ENCODE measurements at regions not wholly inside any gene's neighbourhood (a gene's known extent, or its start where the extent isn't known, plus 50 kb on each side); places are given as distances from the start of the nearest gene placed in this dataset.

DNA sequence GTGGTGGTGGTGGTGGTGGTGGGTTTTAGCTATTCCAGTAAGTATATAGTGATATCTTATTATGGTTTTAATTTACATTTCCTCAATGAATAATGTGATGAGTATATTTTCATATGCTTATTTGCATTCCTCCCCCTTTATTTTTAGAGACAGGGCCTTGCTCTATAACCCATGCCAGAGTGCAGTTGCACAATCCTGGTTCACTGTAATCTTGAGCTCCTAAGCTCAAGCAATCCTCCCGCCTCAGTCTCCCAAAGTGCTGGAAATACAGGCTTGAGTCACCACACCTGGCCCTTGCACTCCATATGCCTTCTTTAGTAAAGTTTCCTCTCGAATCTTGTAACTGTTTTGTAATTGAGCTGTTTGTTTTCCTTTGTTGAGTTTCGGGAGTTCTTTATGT lies 577.7 kb upstream of the AUTS2 start:
- Histone ChIP-seq H3K36me3 (ENCODE audit: control insufficient read depth in 2 of 4, insufficient read depth in 4 of 4, low read length in 3 of 4) (no peaks in the 10 kb centered on the region), H3K4me1 (replicated peaks in 1 of 4; ENCODE audit: control insufficient read depth in 3 of 4, insufficient read depth in 4 of 4, low read length in 3 of 4) (no peaks in the 10 kb centered on the region), H2BK12ac (ENCODE audit: low read depth, low read length) (no peak overlapping the region), H3K27me3 (replicated peaks in 1 of 4; ENCODE audit: control insufficient read depth in 3 of 4, extremely low read depth in 1 of 4, insufficient read depth in 3 of 4, low read length in 3 of 4) (no peaks in the 10 kb centered on the region), H3K14ac (ENCODE audit: insufficient read length) (no peak overlapping the region), H4K91ac (replicated peaks; ENCODE audit: insufficient read length, low read length) (no peak overlapping the region), H3K79me1 (ENCODE audit: low read depth, low read length) (no peaks in the 10 kb centered on the region), H3K9me3 (ENCODE audit: insufficient read depth in 2 of 2, low read depth in 1 of 2, low read length in 1 of 2) (peaks cover 7 to 14% of the 10 kb centered on the region in 2 experiments), H3K4me2 (ENCODE audit: insufficient read depth in 1 of 2, low read depth in 2 of 2, low read length in 2 of 2) (no peak overlapping the region), H3K27ac (ENCODE audit: low read depth, low read length) (no peak overlapping the region), H3K4me3 (ENCODE audit: extremely low read depth in 1 of 4, insufficient read depth in 2 of 4, low read depth in 3 of 4, low read length in 4 of 4) (no peak overlapping the region), H3K79me2 (ENCODE audit: control insufficient read depth in 1 of 2, insufficient read depth in 2 of 2, low read length in 2 of 2) (no peaks in the 10 kb centered on the region), H3K23ac (ENCODE audit: insufficient read length) (no peak overlapping the region), H3K4ac (replicated peaks; ENCODE audit: insufficient read length, low read depth, low read length) (no peak overlapping the region), H2BK15ac (ENCODE audit: low read length) (no peak overlapping the region), H3K9ac (replicated peaks in 1 of 4; ENCODE audit: extremely low read depth in 1 of 4, low read depth in 3 of 4, low read length in 3 of 4) (no peak overlapping the region), H2BK120ac (replicated peaks; ENCODE audit: low read depth, low read length) (no peak overlapping the region), H2BK20ac (ENCODE audit: low read length) (no peak overlapping the region), H3K23me2 (ENCODE audit: low read depth, low read length) (no peaks in the 10 kb centered on the region; the same call in 1 of the 2 replicates), H4K5ac (ENCODE audit: insufficient read length, low read depth, low read length) (no peak overlapping the region), H3K56ac (replicated peaks; ENCODE audit: insufficient read length, low read depth, low read length) (no peak overlapping the region), H2BK5ac (ENCODE audit: low read depth, low read length) (no peak overlapping the region), H2AFZ (ENCODE audit: low read length) (no peak overlapping the region), H3K18ac (ENCODE audit: extremely low read depth, low read length) (no peak overlapping the region), H2AK5ac (ENCODE audit: low read depth, low read length) (no peak overlapping the region), H4K8ac (ENCODE audit: extremely low read depth, insufficient read depth, low read length) (no peak overlapping the region), H4K20me1 (replicated peaks in 1 of 2; ENCODE audit: control insufficient read depth in 1 of 2, insufficient read depth in 2 of 2, low read length in 2 of 2) (no peaks in the 10 kb centered on the region)
- FAIRE-seq, result no peak
- CTCF ChIA-PET (ENCODE audit: partially characterized antibody), result no interaction called here
- TF ChIP-seq TEAD4 (IDR thresholded peaks at IDR 0.05; ENCODE audit: low read depth, low read length) (no peak), SIRT6 (IDR thresholded peaks at IDR 0.05; ENCODE audit: low read length) (no peak), SP1 (IDR thresholded peaks at IDR 0.05; ENCODE audit: low read depth, low read length) (no peak), POLR2A (IDR thresholded peaks at IDR 0.05; ENCODE audit: control extremely low read depth in 1 of 2, low read depth in 2 of 2, low read length in 2 of 2) (no peak), YY1 (IDR thresholded peaks at IDR 0.05; ENCODE audit: low read depth, low read length) (no peak), TCF12 (IDR thresholded peaks at IDR 0.05; ENCODE audit: low read depth, low read length) (no peak), HDAC2 (IDR thresholded peaks at IDR 0.05; ENCODE audit: borderline replicate concordance in 1 of 2, low read depth in 2 of 2, low read length in 2 of 2) (no peak), POU5F1 (IDR thresholded peaks at IDR 0.05; ENCODE audit: low read depth, low read length) (no peak), CTBP2 (IDR thresholded peaks at IDR 0.05; ENCODE audit: borderline replicate concordance, insufficient read depth, insufficient read length, low read length) (no peak), SUZ12 (IDR thresholded peaks at IDR 0.05; ENCODE audit: low read length) (no peak), SP4 (IDR thresholded peaks at IDR 0.05; ENCODE audit: low read length) (no peak), BACH1 (IDR thresholded peaks at IDR 0.05; ENCODE audit: low read length) (no peak), SRF (IDR thresholded peaks at IDR 0.05; ENCODE audit: low read depth, low read length) (no peak)
- 100% methylated on average over 3 of the region's 3 CpGs; no CpG with 5 or more reads in 1 of the 2 experiments for WGBS, 2 experiments (ENCODE audit: extremely low coverage in 1 of 2, insufficient coverage in 1 of 2, insufficient read length in 1 of 2, insufficient replicate concordance in 2 of 2, low coverage in 1 of 2, low lambda C conversion rate in 2 of 2, missing lambda C conversion rate in 1 of 2)
- DNase-seq (ENCODE audit: low read depth in 1 of 2, low spot score in 2 of 2), result no peak
- POLR2A ChIA-PET (ENCODE audit: partially characterized antibody), result no interaction called here

Data from H1 (cell line).